ENCODE measurements at regions not wholly inside any gene's neighbourhood (a gene's known extent, or its start where the extent isn't known, plus 50 kb on each side); places are given as distances from the start of the nearest gene placed in this dataset.

DNA sequence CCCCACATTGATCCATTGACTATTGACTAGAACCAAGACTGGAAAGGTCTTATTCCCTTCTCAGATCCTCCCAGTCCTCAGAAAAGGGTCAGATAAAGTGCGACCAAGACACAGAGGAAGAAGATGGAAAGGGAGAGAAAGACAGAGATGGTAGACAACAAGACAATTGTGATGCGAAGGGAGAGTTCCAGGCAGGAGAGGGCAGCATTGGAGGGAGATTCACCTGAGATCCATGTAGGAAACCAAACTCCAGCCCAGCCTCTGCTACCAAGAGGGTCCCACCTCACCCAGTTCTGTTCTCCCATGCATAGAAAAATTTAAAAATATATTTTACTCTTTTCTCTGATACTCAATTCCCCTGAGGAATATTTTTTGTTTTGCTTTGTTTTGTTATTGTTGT, 67.3 kb upstream of the TSHZ3 start:
- Histone ChIP-seq H2AFZ (ENCODE audit: low read length) (no peak overlapping the region), H2BK5ac (ENCODE audit: low read depth, low read length) (peak overlapping the region; percentile 100), H3K4me1 (replicated peaks in 1 of 4; ENCODE audit: control insufficient read depth in 3 of 4, insufficient read depth in 4 of 4, low read length in 3 of 4) (peaks cover 14 to 36% (median 31%) of the 10 kb centered on the region in 4 experiments; a peak in 6 of 7 replicates), H3K56ac (replicated peaks; ENCODE audit: insufficient read length, low read depth, low read length) (no peak overlapping the region), H3K4ac (replicated peaks; ENCODE audit: insufficient read length, low read depth, low read length) (peak overlapping the region; percentile 88), H3K23ac (ENCODE audit: insufficient read length) (no peak overlapping the region), H3K36me3 (ENCODE audit: control insufficient read depth in 2 of 4, insufficient read depth in 4 of 4, low read length in 3 of 4) (no peaks in the 10 kb centered on the region), H3K79me2 (ENCODE audit: control insufficient read depth in 1 of 2, insufficient read depth in 2 of 2, low read length in 2 of 2) (no peaks in the 10 kb centered on the region), H4K91ac (replicated peaks; ENCODE audit: insufficient read length, low read length) (peak overlapping the region; percentile 100), H3K23me2 (ENCODE audit: low read depth, low read length) (0 out of 2 replicates have a peak, but pooled peaks cover 2% of the 10 kb centered on the region), H3K18ac (ENCODE audit: extremely low read depth, low read length) (peak overlapping the region; percentile 94), H3K4me3 (ENCODE audit: extremely low read depth in 1 of 4, insufficient read depth in 2 of 4, low read depth in 3 of 4, low read length in 4 of 4) (no peak overlapping the region), H4K8ac (ENCODE audit: extremely low read depth, insufficient read depth, low read length) (no peak overlapping the region), H3K9me3 (ENCODE audit: insufficient read depth in 2 of 2, low read depth in 1 of 2, low read length in 1 of 2) (no peaks in the 10 kb centered on the region), H3K14ac (ENCODE audit: insufficient read length) (no peak overlapping the region), H2BK120ac (replicated peaks; ENCODE audit: low read depth, low read length) (peak overlapping the region; percentile 96), H4K5ac (ENCODE audit: insufficient read length, low read depth, low read length) (peak overlapping the region; percentile 11), H2BK15ac (ENCODE audit: low read length) (no peak overlapping the region), H2BK12ac (ENCODE audit: low read depth, low read length) (peak overlapping the region; percentile 99; the same call in 1 of the 2 replicates), H2BK20ac (ENCODE audit: low read length) (peak overlapping the region; percentile 94), H3K27ac (ENCODE audit: low read depth, low read length) (no peak overlapping the region), H3K9ac (replicated peaks in 1 of 4; ENCODE audit: extremely low read depth in 1 of 4, low read depth in 3 of 4, low read length in 3 of 4) (no peak overlapping the region), H4K20me1 (replicated peaks in 1 of 2; ENCODE audit: control insufficient read depth in 1 of 2, insufficient read depth in 2 of 2, low read length in 2 of 2) (no peaks in the 10 kb centered on the region), H3K4me2 (ENCODE audit: insufficient read depth in 1 of 2, low read depth in 2 of 2, low read length in 2 of 2) (no peak overlapping the region), H3K27me3 (replicated peaks in 1 of 4; ENCODE audit: control insufficient read depth in 3 of 4, extremely low read depth in 1 of 4, insufficient read depth in 3 of 4, low read length in 3 of 4) (no peaks in the 10 kb centered on the region), H2AK5ac (ENCODE audit: low read depth, low read length) (peak overlapping the region; percentile 92; the same call in 1 of the 2 replicates), H3K79me1 (ENCODE audit: low read depth, low read length) (no peaks in the 10 kb centered on the region)
- FAIRE-seq (no peak), DNase-seq (ENCODE audit: low read depth in 1 of 2, low spot score in 2 of 2) (no peak)
- TF ChIP-seq SAP30 (IDR thresholded peaks at IDR 0.05; ENCODE audit: insufficient read depth, insufficient replicate concordance, low read length) (no peak), RAD21 (IDR thresholded peaks at IDR 0.05 in 1 of 2, conservative IDR thresholded peaks at IDR 0.05 in 1 of 2; ENCODE audit: low read depth in 2 of 2, low read length in 2 of 2) (peak; percentile 33 to 60)
- TF ChIP-seq, protein P1, sequence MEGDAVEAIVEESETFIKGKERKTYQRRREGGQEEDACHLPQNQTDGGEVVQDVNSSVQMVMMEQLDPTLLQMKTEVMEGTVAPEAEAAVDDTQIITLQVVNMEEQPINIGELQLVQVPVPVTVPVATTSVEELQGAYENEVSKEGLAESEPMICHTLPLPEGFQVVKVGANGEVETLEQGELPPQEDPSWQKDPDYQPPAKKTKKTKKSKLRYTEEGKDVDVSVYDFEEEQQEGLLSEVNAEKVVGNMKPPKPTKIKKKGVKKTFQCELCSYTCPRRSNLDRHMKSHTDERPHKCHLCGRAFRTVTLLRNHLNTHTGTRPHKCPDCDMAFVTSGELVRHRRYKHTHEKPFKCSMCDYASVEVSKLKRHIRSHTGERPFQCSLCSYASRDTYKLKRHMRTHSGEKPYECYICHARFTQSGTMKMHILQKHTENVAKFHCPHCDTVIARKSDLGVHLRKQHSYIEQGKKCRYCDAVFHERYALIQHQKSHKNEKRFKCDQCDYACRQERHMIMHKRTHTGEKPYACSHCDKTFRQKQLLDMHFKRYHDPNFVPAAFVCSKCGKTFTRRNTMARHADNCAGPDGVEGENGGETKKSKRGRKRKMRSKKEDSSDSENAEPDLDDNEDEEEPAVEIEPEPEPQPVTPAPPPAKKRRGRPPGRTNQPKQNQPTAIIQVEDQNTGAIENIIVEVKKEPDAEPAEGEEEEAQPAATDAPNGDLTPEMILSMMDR (IDR thresholded peaks at IDR 0.05; ENCODE audit: control extremely low read depth in 1 of 3, insufficient read depth in 1 of 3, low read depth in 1 of 3, low read length in 3 of 3), result peak in 2 of 3 experiments; percentile 10 to 15; a peak in 2 of 4 replicates
- WGBS, 2 experiments (ENCODE audit: extremely low coverage in 1 of 2, insufficient coverage in 1 of 2, insufficient read length in 1 of 2, insufficient replicate concordance in 2 of 2, low coverage in 1 of 2, low lambda C conversion rate in 2 of 2, missing lambda C conversion rate in 1 of 2), result 93% methylated on average over 2 of the region's 2 CpGs; no CpG with 5 or more reads in 1 of the 2 experiments
- ChIA-PET CTCF (ENCODE audit: partially characterized antibody) (interaction anchor here (1.4 kb wide), 1 partner anchor 99 kb away, joined by 4 read pairs; no protein-coding TSS in a partner anchor), POLR2A (ENCODE audit: partially characterized antibody) (no interaction called here)
